ENCODE measurements at regions not wholly inside any gene's neighbourhood (a gene's known extent, or its start where the extent isn't known, plus 50 kb on each side); places are given as distances from the start of the nearest gene placed in this dataset.

GRCh38 chr22:27086080-27087044, 429.0 kb downstream of the MIAT start:
- TF ChIP-seq TAF1 (IDR thresholded peaks at IDR 0.05; ENCODE audit: borderline replicate concordance, insufficient read depth, low read length) (no peak), POLR2AphosphoS5 (IDR thresholded peaks at IDR 0.05; ENCODE audit: low read depth, low read length) (no peak)

Measured in PFSK-1 (cell line).